Activated CD4-positive, CD25-positive, alpha-beta regulatory T cell treated with anti-CD3 and anti-CD28 coated beads, Interleukin-2, amount 50 U/mL, for 72 hours (primary cell): ENCODE measurements at regions not wholly inside any gene's neighbourhood (a gene's known extent, or its start where the extent isn't known, plus 50 kb on each side); places are given as distances from the start of the nearest gene placed in this dataset.
"Not testable (repeated sequence)": the region's sequence is repeated elsewhere in the genome, so short reads cannot be mapped to it uniquely, and the experiment has no call there.

Source experiments
- DNase-seq: peaks from one replicate; pipeline ENCODE4 v3.0.0; 2021

GRCh38 chr6:169000022-169000421 lies 253.6 kb downstream of the THBS2 start:
- DNase-seq = no peak

GRCh38 chr6:168999392-168999791 lies 254.3 kb downstream of the THBS2 start:
- no peak for DNase-seq

- no peak for DNase-seq
Measured at GRCh38 chr6:168996356-168996625, 257.4 kb downstream of the THBS2 start.

GRCh38 chr6:168995526-168996355 lies 257.9 kb downstream of the THBS2 start:
- DNase-seq = no peak

GRCh38 chr6:168994956-168995355 lies 258.7 kb downstream of the THBS2 start:
- no peak for DNase-seq

GRCh38 chr6:168992446-168993144 lies 261.1 kb downstream of the THBS2 start:
- DNase-seq = no peak

GRCh38 chr6:168991695-168992094 lies 262.0 kb downstream of the THBS2 start:
- not testable (repeated sequence) for DNase-seq

GRCh38 chr6:168990019-168990751 lies 263.5 kb downstream of the THBS2 start:
- no peak for DNase-seq

- no peak for DNase-seq
Measured at GRCh38 chr6:168989421-168989820, 264.2 kb downstream of the THBS2 start.

- no peak for DNase-seq
Measured at GRCh38 chr6:168988801-168989200, 264.8 kb downstream of the THBS2 start.

- no peak for DNase-seq
Measured at GRCh38 chr6:168988280-168988679, 265.4 kb downstream of the THBS2 start.

- DNase-seq = no peak
Measured at GRCh38 chr6:168985705-168986104, 267.9 kb downstream of the THBS2 start.

GRCh38 chr6:168983925-168984324 lies 269.7 kb downstream of the THBS2 start:
- DNase-seq = no peak

GRCh38 chr6:168981187-168981586 lies 272.5 kb downstream of the THBS2 start:
- no peak for DNase-seq

GRCh38 chr6:168979254-168979653 lies 274.4 kb downstream of the THBS2 start:
- no peak for DNase-seq

- DNase-seq = no peak
Measured at GRCh38 chr6:168972128-168972527, 281.5 kb downstream of the THBS2 start.

GRCh38 chr6:168971549-168971948 lies 282.1 kb downstream of the THBS2 start:
- DNase-seq = no peak

GRCh38 chr6:168968801-168969200 lies 284.8 kb downstream of the THBS2 start:
- DNase-seq = no peak

GRCh38 chr6:168968228-168968627 lies 285.4 kb downstream of the THBS2 start:
- no peak for DNase-seq

- no peak for DNase-seq
Measured at GRCh38 chr6:168967281-168967925, 286.2 kb downstream of the THBS2 start.

GRCh38 chr6:168964138-168964835 lies 289.4 kb downstream of the THBS2 start:
- DNase-seq = no peak

GRCh38 chr6:168962886-168963285 lies 290.8 kb downstream of the THBS2 start:
- no peak for DNase-seq

- DNase-seq = no peak
Measured at GRCh38 chr6:168961264-168961656, 292.4 kb downstream of the THBS2 start.
